Kidney (tissue), 13 donors: ENCODE measurements at regions not wholly inside any gene's neighbourhood (a gene's known extent, or its start where the extent isn't known, plus 50 kb on each side); places are given as distances from the start of the nearest gene placed in this dataset.
A peak's percentile ranks its signal among the peaks of the same experiment; 100 is the strongest.

Experiments
- DNase-seq, 5 donors: peaks; one replicate each; pipeline ENCODE4 v3.0.0-alpha.2; 2013 to 2020
- FAIRE-seq: peaks from 2 replicates; lab custom pipeline; 2012; peaks lifted over from hg19 to GRCh38; lab: Jason Lieb, UNC
- H3K27ac ChIP-seq, 2 donors: one replicate each; pipeline ENCODE4 v1.7.0; 2013; ENCODE audit warnings: low read depth in 2 of 2, low read length in 2 of 2, inconsistent platforms in 1 of 2
- H3K27me3 ChIP-seq: one replicate; pipeline ENCODE4 v1.7.1; 2013; ENCODE audit warnings: low read length, inconsistent platforms; ENCODE audit not compliant: control insufficient read depth, insufficient read depth
- H3K36me3 ChIP-seq, 3 donors: one replicate each; pipeline versions ENCODE4 v1.7.0 to v1.7.1; 2013; ENCODE audit warnings: low read length in 3 of 3, control low read depth in 1 of 3, inconsistent platforms in 1 of 3; ENCODE audit not compliant: insufficient read depth in 3 of 3, control insufficient read depth in 2 of 3
- H3K4me1 ChIP-seq, 3 donors: one replicate each; pipeline versions ENCODE4 v1.7.0 to v1.7.1; 2013; ENCODE audit warnings: low read length in 3 of 3, inconsistent platforms in 1 of 3, low read depth in 1 of 3; ENCODE audit not compliant: control insufficient read depth in 2 of 3, insufficient read depth in 2 of 3
- H3K4me3 ChIP-seq, 3 donors: one replicate each; pipeline versions ENCODE4 v1.7.0 to v1.8.1; 2013; ENCODE audit warnings: low read length in 3 of 3, control low read depth in 1 of 3, inconsistent platforms in 1 of 3
- H3K9ac ChIP-seq, 3 donors: one replicate each; pipeline versions ENCODE4 v1.7.0 to v1.7.1; 2013; ENCODE audit warnings: low read length in 3 of 3, control low read depth in 1 of 3, inconsistent platforms in 1 of 3
- H3K9me3 ChIP-seq, 3 donors: one replicate each; pipeline versions ENCODE4 v1.7.0 to v1.7.1; 2013; ENCODE audit warnings: low read length in 3 of 3, control low read depth in 1 of 3, inconsistent platforms in 1 of 3; ENCODE audit not compliant: control insufficient read depth in 2 of 3, insufficient read depth in 1 of 3
- intact Hi-C: fragments of 100-400 bp; cut with DNase I; formaldehyde crosslinking; loops from one replicate; pipeline ENCODE4 v1.11.1; 2022
- TF ChIP-seq, protein P1 (sequence below): IDR thresholded peaks from 3 replicates; pipeline ENCODE4 v1.5.1; 2012; ENCODE audit warnings: mild to moderate bottlenecking, moderate library complexity, borderline replicate concordance; ENCODE audit not compliant: insufficient read depth; ENCODE audit errors: extremely low read depth
- donor health status: control.
- donor health status: control.
- donor health status: control.
- donor health status: control.
- donor health status: control.
- donor health status: DM: yes; HTN: yes; CAD: no.
- donor health status: Normal renal cell carcinoma (clear cell type).

DNA sequence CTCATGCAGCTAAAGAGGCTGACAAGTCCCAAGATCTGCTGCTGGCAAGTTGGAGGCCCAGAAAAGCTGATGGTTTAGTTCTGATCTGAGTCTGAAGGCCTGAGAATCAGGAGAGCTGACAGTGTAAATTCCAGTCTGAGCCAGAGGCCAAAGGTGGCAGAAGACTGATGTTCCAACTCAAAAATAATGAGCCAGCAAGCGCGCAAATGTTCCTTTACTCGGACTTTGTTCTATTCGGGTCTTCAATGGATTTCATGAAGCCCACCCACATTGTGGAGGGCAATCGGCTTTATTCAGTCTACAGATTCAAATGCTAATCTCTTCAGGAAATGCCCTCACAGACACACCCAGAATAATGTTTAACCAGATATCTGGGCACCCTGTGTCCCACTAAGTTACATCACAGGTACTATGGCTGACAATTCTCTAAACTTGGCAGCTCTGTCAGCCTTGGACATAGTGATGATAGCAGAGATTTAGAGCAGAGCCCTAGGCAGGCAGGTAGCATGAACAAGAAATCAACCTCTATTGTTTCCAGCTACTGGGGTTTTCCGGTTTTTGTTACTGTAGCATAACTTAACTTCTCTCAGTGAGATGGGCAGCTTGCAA lies 318.5 kb downstream of the HRH4 start:
- DNase-seq (peak in 3 of 5 donors; percentile 6 to 41 (median 15)), FAIRE-seq (no peak)
- Histone ChIP-seq H3K9me3 (no peaks in the 10 kb centered on the region), H3K4me1 (no peaks in the 10 kb centered on the region), H3K27me3 (no peaks in the 10 kb centered on the region), H3K9ac (no peak overlapping the region), H3K36me3 (no peaks in the 10 kb centered on the region), H3K4me3 (no peak overlapping the region), H3K27ac (no peak overlapping the region)
- TF ChIP-seq, protein P1, sequence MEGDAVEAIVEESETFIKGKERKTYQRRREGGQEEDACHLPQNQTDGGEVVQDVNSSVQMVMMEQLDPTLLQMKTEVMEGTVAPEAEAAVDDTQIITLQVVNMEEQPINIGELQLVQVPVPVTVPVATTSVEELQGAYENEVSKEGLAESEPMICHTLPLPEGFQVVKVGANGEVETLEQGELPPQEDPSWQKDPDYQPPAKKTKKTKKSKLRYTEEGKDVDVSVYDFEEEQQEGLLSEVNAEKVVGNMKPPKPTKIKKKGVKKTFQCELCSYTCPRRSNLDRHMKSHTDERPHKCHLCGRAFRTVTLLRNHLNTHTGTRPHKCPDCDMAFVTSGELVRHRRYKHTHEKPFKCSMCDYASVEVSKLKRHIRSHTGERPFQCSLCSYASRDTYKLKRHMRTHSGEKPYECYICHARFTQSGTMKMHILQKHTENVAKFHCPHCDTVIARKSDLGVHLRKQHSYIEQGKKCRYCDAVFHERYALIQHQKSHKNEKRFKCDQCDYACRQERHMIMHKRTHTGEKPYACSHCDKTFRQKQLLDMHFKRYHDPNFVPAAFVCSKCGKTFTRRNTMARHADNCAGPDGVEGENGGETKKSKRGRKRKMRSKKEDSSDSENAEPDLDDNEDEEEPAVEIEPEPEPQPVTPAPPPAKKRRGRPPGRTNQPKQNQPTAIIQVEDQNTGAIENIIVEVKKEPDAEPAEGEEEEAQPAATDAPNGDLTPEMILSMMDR, result no peak
- intact Hi-C loops, result no loop called here

- intact Hi-C loops, result no loop called here
- no peak overlapping the region for H3K27ac ChIP-seq
- FAIRE-seq (no peak), DNase-seq (no peak)
- H3K36me3 ChIP-seq, result no peaks in the 10 kb centered on the region
- H3K27me3 ChIP-seq, result no peaks in the 10 kb centered on the region
- H3K9ac ChIP-seq, result no peak overlapping the region
- no peaks in the 10 kb centered on the region for H3K4me1 ChIP-seq
- H3K4me3 ChIP-seq, result no peak overlapping the region
- H3K9me3 ChIP-seq, result no peaks in the 10 kb centered on the region
- TF ChIP-seq, protein P1, result no peak
Observed at GRCh38 chr18:24782566-24782965, 322.1 kb downstream of the HRH4 start.

DNA sequence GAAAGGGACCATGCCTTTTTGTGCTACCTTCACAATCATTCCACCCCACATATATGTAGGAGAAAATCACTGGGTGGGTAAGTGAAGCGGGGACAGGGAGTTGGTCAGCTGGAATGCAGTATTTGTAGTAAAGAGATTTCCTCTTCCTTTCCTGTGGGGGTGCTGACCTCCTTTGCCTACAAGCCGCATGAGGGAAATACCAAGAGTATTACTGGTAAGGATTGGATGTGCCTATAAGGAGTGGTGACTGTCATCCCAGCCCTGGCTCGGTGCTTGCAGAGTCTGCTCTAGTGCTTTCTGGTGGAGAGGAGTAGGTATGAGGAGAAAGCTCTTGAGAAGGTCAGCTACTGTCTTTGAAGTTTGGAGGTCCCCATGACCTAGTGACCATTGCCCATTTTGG lies 324.6 kb downstream of the HRH4 start:
- no peaks in the 10 kb centered on the region for H3K27me3 ChIP-seq
- TF ChIP-seq, protein P1, result no peak
- H3K9me3 ChIP-seq, result no peaks in the 10 kb centered on the region
- FAIRE-seq (no peak), DNase-seq (no peak)
- H3K27ac ChIP-seq, result no peak overlapping the region
- H3K9ac ChIP-seq, result no peak overlapping the region
- H3K36me3 ChIP-seq, result no peaks in the 10 kb centered on the region
- H3K4me3 ChIP-seq, result no peak overlapping the region
- no peaks in the 10 kb centered on the region for H3K4me1 ChIP-seq
- intact Hi-C loops, result no loop called here

DNA sequence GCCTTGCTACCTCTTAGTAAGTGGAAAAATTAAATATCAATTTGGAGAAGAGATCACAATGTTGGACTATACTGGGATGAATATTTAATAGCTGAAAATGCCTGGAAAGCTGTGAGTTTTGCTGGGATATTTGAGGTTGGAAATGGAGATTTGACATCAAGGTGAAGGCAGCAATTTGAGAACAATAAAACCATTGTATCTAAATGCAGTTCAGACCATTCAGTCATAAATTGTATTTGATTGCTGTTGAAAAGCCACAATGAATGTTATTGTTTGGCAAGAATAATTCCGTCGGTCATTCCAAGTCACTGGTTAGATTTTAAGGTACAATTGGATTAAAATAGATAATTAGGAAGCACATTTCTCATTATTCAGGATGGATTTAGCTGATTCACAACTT lies 325.6 kb downstream of the HRH4 start:
- FAIRE-seq (no peak), DNase-seq (no peak)
- Histone ChIP-seq H3K36me3 (no peaks in the 10 kb centered on the region), H3K27me3 (no peaks in the 10 kb centered on the region), H3K4me1 (no peaks in the 10 kb centered on the region), H3K27ac (no peak overlapping the region), H3K9me3 (no peaks in the 10 kb centered on the region), H3K9ac (no peak overlapping the region), H3K4me3 (no peak overlapping the region)
- intact Hi-C loops, result no loop called here
- TF ChIP-seq, protein P1, result no peak
